GM12878 (cell line): ENCODE measurements at regions not wholly inside any gene's neighbourhood (a gene's known extent, or its start where the extent isn't known, plus 50 kb on each side); places are given as distances from the start of the nearest gene placed in this dataset.

Source experiments
- ATAC-seq: fragments of 200-7000 bp; cut with Tn5 transposase; 3 replicates; pipeline ENCODE4 v1.9.1; 2020; ENCODE audit warnings: mild to moderate bottlenecking, moderate library complexity
- BruUV-seq: library from RNA; stranded (reverse); fragments of 400-500 nt; replicated peaks from 2 replicates; lab custom pipeline; 2021; lab: Mats Ljungman, UMichigan
- CTCF ChIA-PET: fragments of 300-600 bp; sonication (Branson Sonifier 250); formaldehyde crosslinking; extraction: SDS; loops from one replicate; lab custom pipeline; 2021; ENCODE audit warnings: inconsistent platforms; lab: Yijun Ruan, JAX
- POLR2A ChIA-PET: fragments of 350-600 bp; formaldehyde crosslinking; extraction: SDS; loops from one replicate; lab custom pipeline; 2021; ENCODE audit warnings: inconsistent platforms; lab: Charles Lee
- RAD21 ChIA-PET: fragments of 300-600 bp; sonication (Branson Sonifier 250); formaldehyde crosslinking; loops from one replicate; lab custom pipeline; 2023; ENCODE audit warnings: antibody characterized with exemption; ENCODE audit not compliant: unreplicated experiment; lab: Charles Lee
- SMC1A ChIA-PET: fragments of 300-600 bp; sonication (Branson Sonifier 250); formaldehyde crosslinking; loops from one replicate; lab custom pipeline; 2023; ENCODE audit not compliant: unreplicated experiment, uncharacterized antibody; lab: Charles Lee
- DNase-seq: peaks from one replicate; pipeline ENCODE4 v3.0.0-alpha.2; 2011; ENCODE audit warnings: low read depth, low spot score
- FAIRE-seq: peaks from 3 replicates; lab custom pipeline; 2011; peaks lifted over from hg19 to GRCh38; lab: Jason Lieb, UNC
- H2AFZ ChIP-seq: 2 replicates; pipeline ENCODE4 v1.6.0; 2011; ENCODE audit warnings: low read depth, low read length, control low read depth; ENCODE audit not compliant: control insufficient read depth
- H3K27ac ChIP-seq: 2 replicates; pipeline ENCODE4 v1.5.1; 2011; ENCODE audit warnings: control low read depth; ENCODE audit not compliant: control insufficient read depth, insufficient read depth
- H3K27me3 ChIP-seq, 2 experiments: replicated peaks in 1 of 2; 2 replicates each; pipeline versions ENCODE4 v1.6.0 to v1.6.1; 2011; ENCODE audit warnings: low read length in 1 of 2; ENCODE audit not compliant: control insufficient read depth in 2 of 2, insufficient read depth in 2 of 2
- H3K36me3 ChIP-seq, 2 experiments: 2 replicates each; pipeline ENCODE4 v1.5.1; 2011; ENCODE audit warnings: low read length in 1 of 2; ENCODE audit not compliant: control insufficient read depth in 2 of 2, insufficient read depth in 2 of 2
- H3K4me1 ChIP-seq: 2 replicates; pipeline ENCODE4 v1.6.1; 2011; ENCODE audit warnings: mild to moderate bottlenecking, low read length, moderate library complexity, mixed read lengths; ENCODE audit not compliant: control insufficient read depth, insufficient read depth
- H3K4me2 ChIP-seq: 2 replicates; pipeline ENCODE4 v1.6.0; 2011; ENCODE audit warnings: control low read depth; ENCODE audit not compliant: control insufficient read depth, insufficient read depth
- H3K4me3 ChIP-seq: fragments of 200-600 bp; sonication (generic); 2 replicates; pipeline ENCODE4 v1.5.1; 2016
- H3K79me2 ChIP-seq: 2 replicates; pipeline ENCODE4 v1.6.0; 2011; ENCODE audit warnings: low read length; ENCODE audit not compliant: control insufficient read depth, insufficient read depth
- H3K9ac ChIP-seq: 2 replicates; pipeline ENCODE4 v1.8.0; 2011; ENCODE audit warnings: low read length, control low read depth, mixed read lengths; ENCODE audit not compliant: control insufficient read depth, insufficient read depth
- H3K9me3 ChIP-seq: replicated peaks from 3 replicates; pipeline ENCODE4 v1.5.1; 2011; ENCODE audit warnings: mild to moderate bottlenecking, low read length; ENCODE audit not compliant: control insufficient read depth, insufficient read depth
- H4K20me1 ChIP-seq: 2 replicates; pipeline ENCODE4 v1.6.0; 2011; ENCODE audit not compliant: control insufficient read depth, insufficient read depth
- BHLHE40 ChIP-seq, 2 experiments: fragments of 450-650 bp in 1 of 2; IDR thresholded peaks; 2 replicates each; pipeline ENCODE4 v1.6.1; 2011 to 2017; ENCODE audit warnings: low read depth in 2 of 2, borderline replicate concordance in 1 of 2, improper control_type of control experiment in 1 of 2, low read length in 1 of 2, mild to moderate bottlenecking in 1 of 2
- HDGF ChIP-seq: fragments of 450-650 bp; IDR thresholded peaks from 2 replicates; pipeline ENCODE4 v1.6.1; 2016; ENCODE audit warnings: antibody characterized with exemption
- IKZF2 ChIP-seq, 2 experiments: fragments of 450-650 bp; IDR thresholded peaks; 2 replicates each; pipeline ENCODE4 v1.6.1; 2017; ENCODE audit warnings: mild to moderate bottlenecking in 2 of 2, moderate library complexity in 2 of 2
- KLF5 ChIP-seq: fragments of 450-650 bp; IDR thresholded peaks from 2 replicates; pipeline ENCODE4 v1.6.1; 2014; ENCODE audit warnings: mild to moderate bottlenecking; ENCODE audit not compliant: partially characterized antibody
- LARP7 ChIP-seq: fragments of 450-650 bp; IDR thresholded peaks from 2 replicates; pipeline ENCODE4 v1.6.1; 2017; ENCODE audit warnings: mild to moderate bottlenecking
- MEF2A ChIP-seq: IDR thresholded peaks from 2 replicates; pipeline ENCODE4 v1.6.1; 2011; ENCODE audit warnings: low read depth, mild to moderate bottlenecking, low read length, moderate library complexity; ENCODE audit not compliant: insufficient read depth
- STAT1 ChIP-seq: fragments of 450-650 bp; conservative IDR thresholded peaks from 2 replicates; pipeline ENCODE4 v1.6.1; 2014; ENCODE audit warnings: antibody characterized with exemption, mild to moderate bottlenecking
- STAT3 ChIP-seq: IDR thresholded peaks from 2 replicates; pipeline ENCODE4 v1.6.1; 2011; ENCODE audit warnings: low read depth, low read length, improper control_type of control experiment
- ZNF207 ChIP-seq: fragments of 450-650 bp; IDR thresholded peaks from 2 replicates; pipeline ENCODE4 v1.6.1; 2014; ENCODE audit warnings: antibody characterized with exemption, mild to moderate bottlenecking, borderline replicate concordance
- ZNF274 ChIP-seq: IDR thresholded peaks from one replicate; pipeline ENCODE4 v1.8.0; 2011; ENCODE audit not compliant: insufficient read length, insufficient read depth
- WGBS: methylation state at CpG from one replicate; pipeline ENCODE4 v1.1.6; 2016; ENCODE audit warnings: low lambda C conversion rate; ENCODE audit not compliant: insufficient replicate concordance, insufficient coverage; ENCODE audit errors: missing lambda C conversion rate; 5-methylcytosine and 5-hydroxymethylcytosine counted together
- in situ Hi-C: fragments of 300-500 bp; cut with MboI; formaldehyde crosslinking; loops from 9 replicates; pipeline ENCODE4 v1.14.3; 2018; ENCODE audit warnings: mixed read lengths
- intact Hi-C: fragments of 100-400 bp; cut with micrococcal nuclease; formaldehyde crosslinking; loops from one replicate; pipeline ENCODE4 v1.14.2; 2022; ENCODE audit not compliant: unreplicated experiment
- TF ChIP-seq, protein P1 (sequence below): IDR thresholded peaks from 2 replicates; pipeline ENCODE4 v1.6.1; 2012; ENCODE audit warnings: mild to moderate bottlenecking, low read depth, low read length
- TF ChIP-seq, protein P2 (sequence below): fragments of 450-650 bp; IDR thresholded peaks from 2 replicates; pipeline ENCODE4 v1.6.1; 2018; ENCODE audit warnings: borderline replicate concordance, mild to moderate bottlenecking; ENCODE audit not compliant: partially characterized antibody

DNA sequence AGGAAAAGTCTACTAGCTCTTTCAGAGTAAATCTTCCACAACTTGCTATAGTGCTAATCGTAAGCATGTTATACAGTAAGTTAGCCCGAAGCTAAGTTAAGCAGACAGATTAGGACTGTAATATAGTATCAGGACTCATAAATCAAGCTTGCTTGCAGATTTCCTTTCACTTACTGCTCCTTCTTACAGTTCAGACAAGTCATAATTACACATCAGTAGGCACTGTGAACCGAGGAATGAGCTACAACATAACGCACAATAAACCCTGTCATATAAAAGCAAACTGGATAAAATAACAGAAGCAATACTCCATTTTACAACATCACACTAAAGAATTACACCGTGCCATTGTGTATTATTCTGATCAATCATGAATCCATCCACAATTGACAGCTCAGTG is 832.6 kb upstream of the ZEB2 start:
- no peaks in the 10 kb centered on the region for H3K4me1 ChIP-seq
- ChIA-PET POLR2A (no interaction called here), RAD21 (no interaction called here), SMC1A (no interaction called here), CTCF (no interaction called here)
- no peak overlapping the region for H2AFZ ChIP-seq
- no peak overlapping the region for H3K27ac ChIP-seq
- BruUV-seq, result no TSS peak
- no peak overlapping the region for H3K4me2 ChIP-seq
- H3K79me2 ChIP-seq, result no peaks in the 10 kb centered on the region
- no peak overlapping the region for H3K9ac ChIP-seq
- WGBS, result 52% methylated on average over 5 of the region's 5 CpGs
- FAIRE-seq (no peak), DNase-seq (no peak), ATAC-seq (no peak)
- H3K9me3 ChIP-seq, result no peaks in the 10 kb centered on the region
- no peaks in the 10 kb centered on the region for H4K20me1 ChIP-seq
- no peaks in the 10 kb centered on the region for H3K27me3 ChIP-seq
- in situ Hi-C loops, result no loop called here
- H3K4me3 ChIP-seq, result no peak overlapping the region
- TF ChIP-seq HDGF (no peak), LARP7 (no peak), STAT3 (no peak), ZNF274 (no peak), ZNF207 (no peak), STAT1 (no peak), KLF5 (no peak), BHLHE40 (IDR thresholded peaks at IDR 0.05; ENCODE audit: borderline replicate concordance in 1 of 2, low read depth in 2 of 2, low read length in 1 of 2) (no peak), IKZF2 (IDR thresholded peaks at IDR 0.05) (no peak), MEF2A (no peak)
- TF ChIP-seq, protein P1, sequence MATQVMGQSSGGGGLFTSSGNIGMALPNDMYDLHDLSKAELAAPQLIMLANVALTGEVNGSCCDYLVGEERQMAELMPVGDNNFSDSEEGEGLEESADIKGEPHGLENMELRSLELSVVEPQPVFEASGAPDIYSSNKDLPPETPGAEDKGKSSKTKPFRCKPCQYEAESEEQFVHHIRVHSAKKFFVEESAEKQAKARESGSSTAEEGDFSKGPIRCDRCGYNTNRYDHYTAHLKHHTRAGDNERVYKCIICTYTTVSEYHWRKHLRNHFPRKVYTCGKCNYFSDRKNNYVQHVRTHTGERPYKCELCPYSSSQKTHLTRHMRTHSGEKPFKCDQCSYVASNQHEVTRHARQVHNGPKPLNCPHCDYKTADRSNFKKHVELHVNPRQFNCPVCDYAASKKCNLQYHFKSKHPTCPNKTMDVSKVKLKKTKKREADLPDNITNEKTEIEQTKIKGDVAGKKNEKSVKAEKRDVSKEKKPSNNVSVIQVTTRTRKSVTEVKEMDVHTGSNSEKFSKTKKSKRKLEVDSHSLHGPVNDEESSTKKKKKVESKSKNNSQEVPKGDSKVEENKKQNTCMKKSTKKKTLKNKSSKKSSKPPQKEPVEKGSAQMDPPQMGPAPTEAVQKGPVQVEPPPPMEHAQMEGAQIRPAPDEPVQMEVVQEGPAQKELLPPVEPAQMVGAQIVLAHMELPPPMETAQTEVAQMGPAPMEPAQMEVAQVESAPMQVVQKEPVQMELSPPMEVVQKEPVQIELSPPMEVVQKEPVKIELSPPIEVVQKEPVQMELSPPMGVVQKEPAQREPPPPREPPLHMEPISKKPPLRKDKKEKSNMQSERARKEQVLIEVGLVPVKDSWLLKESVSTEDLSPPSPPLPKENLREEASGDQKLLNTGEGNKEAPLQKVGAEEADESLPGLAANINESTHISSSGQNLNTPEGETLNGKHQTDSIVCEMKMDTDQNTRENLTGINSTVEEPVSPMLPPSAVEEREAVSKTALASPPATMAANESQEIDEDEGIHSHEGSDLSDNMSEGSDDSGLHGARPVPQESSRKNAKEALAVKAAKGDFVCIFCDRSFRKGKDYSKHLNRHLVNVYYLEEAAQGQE, result no peak
- TF ChIP-seq, protein P2, sequence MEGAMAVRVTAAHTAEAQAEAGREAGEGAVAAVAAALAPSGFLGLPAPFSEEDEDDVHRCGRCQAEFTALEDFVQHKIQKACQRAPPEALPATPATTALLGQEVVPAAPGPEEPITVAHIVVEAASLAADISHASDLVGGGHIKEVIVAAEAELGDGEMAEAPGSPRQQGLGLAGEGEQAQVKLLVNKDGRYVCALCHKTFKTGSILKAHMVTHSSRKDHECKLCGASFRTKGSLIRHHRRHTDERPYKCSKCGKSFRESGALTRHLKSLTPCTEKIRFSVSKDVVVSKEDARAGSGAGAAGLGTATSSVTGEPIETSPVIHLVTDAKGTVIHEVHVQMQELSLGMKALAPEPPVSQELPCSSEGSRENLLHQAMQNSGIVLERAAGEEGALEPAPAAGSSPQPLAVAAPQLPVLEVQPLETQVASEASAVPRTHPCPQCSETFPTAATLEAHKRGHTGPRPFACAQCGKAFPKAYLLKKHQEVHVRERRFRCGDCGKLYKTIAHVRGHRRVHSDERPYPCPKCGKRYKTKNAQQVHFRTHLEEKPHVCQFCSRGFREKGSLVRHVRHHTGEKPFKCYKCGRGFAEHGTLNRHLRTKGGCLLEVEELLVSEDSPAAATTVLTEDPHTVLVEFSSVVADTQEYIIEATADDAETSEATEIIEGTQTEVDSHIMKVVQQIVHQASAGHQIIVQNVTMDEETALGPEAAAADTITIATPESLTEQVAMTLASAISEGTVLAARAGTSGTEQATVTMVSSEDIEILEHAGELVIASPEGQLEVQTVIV, result no peak
- TF ChIP-seq, all 136 proteins: peak for 0
- intact Hi-C loops, result no loop called here
- no peaks in the 10 kb centered on the region for H3K36me3 ChIP-seq
